IPS-20b (cell line): ENCODE measurements at regions not wholly inside any gene's neighbourhood (a gene's known extent, or its start where the extent isn't known, plus 50 kb on each side); places are given as distances from the start of the nearest gene placed in this dataset.

Experiments
- H3K27ac ChIP-seq: one replicate; pipeline ENCODE4 v1.5.1; 2013; ENCODE audit warnings: low read length
- H3K27me3 ChIP-seq: 2 replicates; pipeline ENCODE4 v1.6.1; 2013; ENCODE audit warnings: mild to moderate bottlenecking, low read length, inconsistent platforms; ENCODE audit not compliant: insufficient read depth
- H3K36me3 ChIP-seq: 2 replicates; pipeline ENCODE4 v1.6.1; 2013; ENCODE audit warnings: low read depth, mild to moderate bottlenecking, inconsistent platforms, low read length, moderate library complexity; ENCODE audit not compliant: insufficient read depth
- H3K4me1 ChIP-seq: 2 replicates; pipeline ENCODE4 v1.6.1; 2013; ENCODE audit warnings: mild to moderate bottlenecking, control low read depth, inconsistent platforms, low read length, moderate library complexity; ENCODE audit not compliant: insufficient read depth
- H3K4me3 ChIP-seq: 2 replicates; pipeline ENCODE4 v1.5.1; 2013; ENCODE audit warnings: mild to moderate bottlenecking, low read length, inconsistent platforms
- H3K9ac ChIP-seq: 2 replicates; pipeline ENCODE4 v1.6.1; 2013; ENCODE audit warnings: low read depth, mild to moderate bottlenecking, inconsistent platforms, low read length, moderate library complexity
- H3K9me3 ChIP-seq: 2 replicates; pipeline ENCODE4 v1.6.1; 2013; ENCODE audit warnings: mild to moderate bottlenecking, low read depth, low read length, inconsistent platforms; ENCODE audit not compliant: insufficient read depth

- H3K27ac ChIP-seq, result no peak overlapping the region
Measured at GRCh38 chr14:83860631-83861155, 1669.3 kb upstream of the FLRT2 start.

GRCh38 chr14:83863042-83863774, 1666.7 kb upstream of the FLRT2 start:
- H3K27ac ChIP-seq, result no peak overlapping the region
- no peaks in the 10 kb centered on the region for H3K27me3 ChIP-seq
- no peak overlapping the region for H3K4me3 ChIP-seq
- H3K9me3 ChIP-seq, result no peaks in the 10 kb centered on the region
- no peak overlapping the region for H3K9ac ChIP-seq
- no peaks in the 10 kb centered on the region for H3K36me3 ChIP-seq
- peaks cover 7% of the 10 kb centered on the region; the same call in 1 of the 2 replicates for H3K4me1 ChIP-seq

More at GRCh38 chr14:83860631-83861155, 1669.3 kb upstream of the FLRT2 start:
- H3K4me3 ChIP-seq, result no peak overlapping the region
- no peak overlapping the region for H3K9ac ChIP-seq
- H3K9me3 ChIP-seq, result no peaks in the 10 kb centered on the region
- no peaks in the 10 kb centered on the region for H3K36me3 ChIP-seq
- H3K27me3 ChIP-seq, result no peaks in the 10 kb centered on the region
- peaks cover 7% of the 10 kb centered on the region; the same call in 1 of the 2 replicates for H3K4me1 ChIP-seq

GRCh38 chr14:83864106-83864505, 1665.8 kb upstream of the FLRT2 start:
- no peak overlapping the region for H3K27ac ChIP-seq
- no peaks in the 10 kb centered on the region for H3K36me3 ChIP-seq
- H3K4me3 ChIP-seq, result no peak overlapping the region
- no peaks in the 10 kb centered on the region for H3K9me3 ChIP-seq
- no peak overlapping the region for H3K9ac ChIP-seq
- H3K27me3 ChIP-seq, result no peaks in the 10 kb centered on the region
- H3K4me1 ChIP-seq, result peaks cover 7% of the 10 kb centered on the region; the same call in 1 of the 2 replicates

GRCh38 chr14:83867566-83868225, 1662.2 kb upstream of the FLRT2 start:
- H3K36me3 ChIP-seq, result no peaks in the 10 kb centered on the region
- H3K9ac ChIP-seq, result no peak overlapping the region
- no peak overlapping the region for H3K27ac ChIP-seq
- no peak overlapping the region for H3K4me3 ChIP-seq
- H3K9me3 ChIP-seq, result no peaks in the 10 kb centered on the region
- H3K27me3 ChIP-seq, result no peaks in the 10 kb centered on the region
- peaks cover 7% of the 10 kb centered on the region; the same call in 1 of the 2 replicates for H3K4me1 ChIP-seq

GRCh38 chr14:83870546-83871270, 1659.2 kb upstream of the FLRT2 start:
- Histone ChIP-seq H3K4me3 (no peak overlapping the region), H3K27me3 (no peaks in the 10 kb centered on the region), H3K36me3 (no peaks in the 10 kb centered on the region), H3K27ac (no peak overlapping the region), H3K9me3 (no peaks in the 10 kb centered on the region), H3K9ac (no peak overlapping the region), H3K4me1 (no peaks in the 10 kb centered on the region)

- Histone ChIP-seq H3K9ac (no peak overlapping the region), H3K4me3 (no peak overlapping the region), H3K27ac (no peak overlapping the region), H3K27me3 (no peaks in the 10 kb centered on the region), H3K9me3 (no peaks in the 10 kb centered on the region), H3K4me1 (no peaks in the 10 kb centered on the region), H3K36me3 (no peaks in the 10 kb centered on the region)
Measured at GRCh38 chr14:83873669-83874068, 1656.3 kb upstream of the FLRT2 start.

GRCh38 chr14:83874662-83875061, 1655.3 kb upstream of the FLRT2 start:
- H3K36me3 ChIP-seq, result no peaks in the 10 kb centered on the region

GRCh38 chr14:83883732-83884131, 1646.2 kb upstream of the FLRT2 start:
- Histone ChIP-seq H3K9me3 (no peaks in the 10 kb centered on the region), H3K4me1 (peaks cover 4% of the 10 kb centered on the region; the same call in 1 of the 2 replicates)

More at GRCh38 chr14:83874662-83875061, 1655.3 kb upstream of the FLRT2 start:
- Histone ChIP-seq H3K4me3 (no peak overlapping the region), H3K27ac (no peak overlapping the region), H3K4me1 (no peaks in the 10 kb centered on the region), H3K27me3 (no peaks in the 10 kb centered on the region), H3K9me3 (no peaks in the 10 kb centered on the region), H3K9ac (no peak overlapping the region)

GRCh38 chr14:83885837-83886293, 1644.1 kb upstream of the FLRT2 start:
- no peaks in the 10 kb centered on the region for H3K27me3 ChIP-seq
- no peaks in the 10 kb centered on the region for H3K36me3 ChIP-seq
- H3K9me3 ChIP-seq, result no peaks in the 10 kb centered on the region
- no peak overlapping the region for H3K9ac ChIP-seq
- H3K4me1 ChIP-seq, result peaks cover 4% of the 10 kb centered on the region; the same call in 1 of the 2 replicates
- no peak overlapping the region for H3K4me3 ChIP-seq
- no peak overlapping the region for H3K27ac ChIP-seq

More at GRCh38 chr14:83883732-83884131, 1646.2 kb upstream of the FLRT2 start:
- Histone ChIP-seq H3K36me3 (no peaks in the 10 kb centered on the region), H3K27me3 (no peaks in the 10 kb centered on the region), H3K4me3 (no peak overlapping the region), H3K9ac (no peak overlapping the region), H3K27ac (no peak overlapping the region)

GRCh38 chr14:83887866-83888265, 1642.1 kb upstream of the FLRT2 start:
- no peak overlapping the region for H3K4me3 ChIP-seq
- H3K36me3 ChIP-seq, result no peaks in the 10 kb centered on the region
- H3K9me3 ChIP-seq, result no peaks in the 10 kb centered on the region
- H3K9ac ChIP-seq, result no peak overlapping the region
- peaks cover 4% of the 10 kb centered on the region; the same call in 1 of the 2 replicates for H3K4me1 ChIP-seq
- no peak overlapping the region for H3K27ac ChIP-seq
- H3K27me3 ChIP-seq, result no peaks in the 10 kb centered on the region

GRCh38 chr14:83893447-83893846, 1636.5 kb upstream of the FLRT2 start:
- Histone ChIP-seq H3K4me1 (peaks cover 30% of the 10 kb centered on the region), H3K27me3 (no peaks in the 10 kb centered on the region), H3K4me3 (0 out of 2 replicates have a peak overlapping the region, but pooled peaks have one; percentile 16), H3K9ac (no peak overlapping the region), H3K9me3 (no peaks in the 10 kb centered on the region), H3K36me3 (no peaks in the 10 kb centered on the region), H3K27ac (peak overlapping the region; percentile 40)
